ENCODE measurements at regions not wholly inside any gene's neighbourhood (a gene's known extent, or its start where the extent isn't known, plus 50 kb on each side); places are given as distances from the start of the nearest gene placed in this dataset.

DNA sequence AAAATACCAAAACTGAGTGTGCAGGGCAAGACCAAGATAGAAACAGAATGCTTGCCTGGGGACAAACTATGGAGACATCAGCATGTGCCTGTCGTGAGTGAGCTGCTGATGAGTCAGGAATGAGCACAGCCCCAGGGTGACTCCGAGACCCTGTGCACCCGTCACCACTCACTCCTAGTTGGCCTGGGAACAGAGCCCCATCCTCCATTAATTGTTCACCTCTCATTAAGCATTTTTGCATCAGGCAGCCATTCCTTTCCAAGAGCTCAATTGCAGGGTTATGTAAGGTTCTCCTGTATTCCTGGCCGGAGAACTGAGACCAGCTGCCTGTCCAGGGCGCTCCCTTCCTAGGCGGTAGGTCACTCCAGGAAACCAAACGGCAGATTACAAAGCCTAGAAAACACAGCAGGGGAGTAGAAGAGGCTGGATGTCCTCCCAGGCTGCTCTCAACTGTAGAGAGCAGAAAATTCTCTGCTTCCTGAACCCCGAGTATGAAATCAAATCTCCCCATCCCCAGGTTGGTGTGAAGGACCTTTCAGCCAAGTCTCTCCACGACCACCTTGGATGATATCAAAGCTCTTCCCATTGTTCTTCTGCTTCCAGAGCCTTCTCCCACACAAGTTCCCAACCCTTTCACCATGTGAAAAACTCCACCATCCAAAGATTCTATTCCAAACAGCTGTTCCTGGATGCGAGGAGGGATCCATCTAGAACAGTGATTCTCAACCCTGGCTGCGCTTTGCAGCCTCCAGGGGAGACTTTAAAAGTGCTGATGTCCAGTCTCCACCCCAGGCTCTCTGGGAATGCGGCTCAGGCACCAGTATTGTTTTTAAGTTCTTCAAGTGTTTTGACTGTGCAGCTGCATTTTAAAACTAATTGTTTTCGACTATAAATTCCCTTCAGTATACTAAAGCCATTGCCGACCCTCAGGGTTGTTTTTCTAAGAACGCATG, 532.6 kb upstream of the JARID2 start:
- DNase-seq: peak; percentile 79

GRCh38 chr6:14713966-14714631, 531.8 kb upstream of the JARID2 start:
- DNase-seq: no peak

DNA sequence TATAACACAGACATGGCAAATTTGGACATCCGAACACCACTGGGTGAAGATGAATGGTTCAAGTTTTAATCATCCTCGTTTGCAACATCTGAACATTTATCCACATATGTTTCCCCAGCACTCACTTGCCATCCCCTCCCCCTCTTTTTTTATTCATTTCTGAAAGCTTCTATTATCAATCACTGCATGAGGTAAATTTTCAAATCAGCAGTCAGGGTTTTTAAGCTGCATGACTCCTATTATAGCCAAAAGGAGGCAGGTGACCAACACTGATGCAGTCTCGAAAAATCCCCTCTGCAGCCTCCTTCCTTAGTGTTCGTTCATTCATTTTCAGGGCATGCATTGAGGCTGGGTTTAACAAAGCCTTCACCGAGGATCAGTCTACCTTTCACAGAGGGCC, 530.8 kb upstream of the JARID2 start:
- no peak for DNase-seq

GRCh38 chr6:14716499-14717146, 529.2 kb upstream of the JARID2 start:
- DNase-seq: no peak

DNA sequence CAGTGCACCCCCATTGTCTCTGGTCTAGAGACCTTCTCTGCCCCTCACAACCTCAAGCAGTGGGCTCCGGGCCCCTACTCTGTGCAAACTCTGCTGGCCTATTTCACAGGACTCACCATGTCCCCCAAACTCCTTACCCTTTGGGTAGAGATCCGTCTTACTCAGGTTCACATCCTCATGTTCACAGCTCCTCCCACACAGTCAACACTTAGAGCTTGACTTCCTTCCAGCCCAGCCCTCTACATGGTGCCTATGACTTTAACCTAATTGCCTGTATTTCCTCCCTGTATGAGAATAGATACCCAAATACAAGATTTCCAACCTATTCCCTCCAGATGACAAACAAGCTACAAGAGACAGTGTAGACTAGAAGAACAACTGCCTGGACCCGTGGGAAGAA, 528.6 kb upstream of the JARID2 start:
- DNase-seq: no peak

DNA sequence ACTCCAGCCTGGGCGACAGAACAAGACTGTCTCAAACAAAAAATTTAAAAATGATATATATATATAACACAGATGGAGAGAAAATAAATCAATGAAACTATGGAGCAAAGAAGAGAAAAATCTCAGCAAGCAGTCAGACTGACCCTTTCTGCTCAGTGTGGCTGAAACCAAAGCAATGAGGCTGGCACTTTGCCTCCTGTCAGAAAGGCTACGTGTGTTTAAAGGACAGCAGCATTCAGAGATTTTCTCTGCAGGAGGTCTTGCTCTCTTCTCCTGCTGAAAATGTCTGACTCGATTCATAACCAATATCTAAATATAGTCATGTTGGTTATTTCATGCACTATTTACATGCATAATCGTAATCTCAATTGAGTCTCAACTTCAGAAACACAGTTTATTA, 527.0 kb upstream of the JARID2 start:
- DNase-seq: no peak

DNA sequence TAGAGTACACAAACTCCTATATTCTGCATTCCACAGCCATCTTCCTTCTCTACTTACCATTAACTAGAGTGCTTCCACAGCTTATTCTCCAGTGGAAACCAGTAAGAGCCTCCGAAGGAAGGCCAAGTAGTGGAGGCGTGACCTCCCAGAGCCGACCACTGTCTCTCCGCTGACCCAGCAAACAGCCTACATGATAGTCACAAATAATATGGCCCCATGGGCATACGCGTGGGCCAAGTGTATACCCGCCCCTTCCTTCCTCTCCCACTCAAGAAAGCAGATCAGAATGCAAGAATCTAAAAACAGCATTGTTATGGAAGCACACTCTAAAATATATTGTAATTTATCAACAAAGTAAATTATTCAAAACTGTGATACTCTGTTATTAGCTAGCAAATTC, 526.6 kb upstream of the JARID2 start:
- DNase-seq: no peak

GRCh38 chr6:14720411-14721102, 525.3 kb upstream of the JARID2 start:
- DNase-seq: no peak

DNA sequence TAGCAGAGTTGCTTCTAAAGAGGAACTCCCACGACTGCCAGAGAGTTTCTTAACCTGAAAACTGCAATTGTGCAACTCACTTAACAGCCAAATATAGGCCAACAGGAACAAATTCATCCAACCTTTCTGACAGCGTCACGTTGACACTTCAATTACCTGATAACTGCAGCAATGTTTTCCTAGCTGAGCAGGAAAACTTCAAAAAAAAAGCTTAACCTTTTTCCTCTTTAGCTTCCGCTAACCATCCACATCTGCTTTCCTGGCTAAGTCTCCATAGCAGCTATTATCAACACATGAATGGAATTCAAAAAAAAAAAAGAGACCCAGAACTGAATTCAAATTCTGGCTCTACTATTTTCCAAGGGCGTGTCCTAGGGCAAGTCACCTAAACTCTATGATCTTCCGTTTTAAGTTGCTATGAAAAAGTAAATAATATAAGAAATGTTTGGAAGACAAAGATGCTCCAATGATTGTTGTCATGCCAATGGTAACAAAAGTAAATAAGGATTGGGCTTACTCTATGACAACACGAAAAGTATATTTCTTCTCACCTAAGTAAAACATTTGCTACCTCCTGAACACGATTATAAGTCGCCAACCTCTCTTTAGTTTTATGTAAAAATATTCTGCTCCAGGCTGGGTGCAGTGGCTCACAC, 524.6 kb upstream of the JARID2 start:
- no peak for DNase-seq

- DNase-seq: no peak
Observed at GRCh38 chr6:14722001-14722562, 523.8 kb upstream of the JARID2 start.

DNA sequence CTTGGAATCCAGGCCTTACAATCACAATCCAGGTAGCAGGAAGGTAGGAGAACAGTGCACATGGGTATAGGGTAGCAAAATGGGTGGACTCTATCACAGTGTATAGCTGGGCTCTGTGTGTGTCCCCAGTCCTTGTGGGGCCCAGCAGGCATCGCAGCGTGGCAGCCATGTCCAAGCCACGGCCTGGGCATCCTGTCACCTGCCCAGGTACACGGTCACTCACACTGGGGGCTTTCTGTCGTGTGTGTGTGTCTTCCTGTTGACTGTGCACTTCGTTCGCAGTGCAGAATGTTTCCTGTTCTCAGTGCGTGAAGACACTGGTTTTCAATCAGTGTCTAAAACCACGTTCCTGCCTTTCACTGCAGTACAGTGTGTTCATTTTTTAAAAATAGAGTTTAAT, 523.2 kb upstream of the JARID2 start:
- no peak for DNase-seq

GRCh38 chr6:14723535-14724086, 522.3 kb upstream of the JARID2 start:
- no peak for DNase-seq

DNA sequence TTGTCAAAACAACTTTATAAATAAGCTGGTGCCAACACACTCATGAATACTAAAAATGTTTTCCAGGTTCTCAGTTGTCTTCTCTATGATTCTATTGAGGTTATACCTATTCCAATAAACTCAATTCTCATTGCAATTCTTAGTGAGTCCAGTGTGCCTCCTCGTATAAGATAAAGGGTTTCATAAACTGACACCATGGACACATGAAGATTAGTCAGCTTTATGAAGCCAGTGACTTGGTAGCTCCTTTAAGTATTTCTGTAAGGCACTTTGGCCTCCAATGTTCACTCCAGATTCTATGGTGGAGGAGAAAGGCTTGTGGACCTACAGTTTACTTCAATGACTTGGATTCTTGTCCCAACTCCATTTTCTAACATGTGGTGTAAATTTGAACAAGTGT, 521.3 kb upstream of the JARID2 start:
- DNase-seq: no peak

- DNase-seq: peak; percentile 59
Observed at GRCh38 chr6:14726816-14727493, 518.9 kb upstream of the JARID2 start.

DNA sequence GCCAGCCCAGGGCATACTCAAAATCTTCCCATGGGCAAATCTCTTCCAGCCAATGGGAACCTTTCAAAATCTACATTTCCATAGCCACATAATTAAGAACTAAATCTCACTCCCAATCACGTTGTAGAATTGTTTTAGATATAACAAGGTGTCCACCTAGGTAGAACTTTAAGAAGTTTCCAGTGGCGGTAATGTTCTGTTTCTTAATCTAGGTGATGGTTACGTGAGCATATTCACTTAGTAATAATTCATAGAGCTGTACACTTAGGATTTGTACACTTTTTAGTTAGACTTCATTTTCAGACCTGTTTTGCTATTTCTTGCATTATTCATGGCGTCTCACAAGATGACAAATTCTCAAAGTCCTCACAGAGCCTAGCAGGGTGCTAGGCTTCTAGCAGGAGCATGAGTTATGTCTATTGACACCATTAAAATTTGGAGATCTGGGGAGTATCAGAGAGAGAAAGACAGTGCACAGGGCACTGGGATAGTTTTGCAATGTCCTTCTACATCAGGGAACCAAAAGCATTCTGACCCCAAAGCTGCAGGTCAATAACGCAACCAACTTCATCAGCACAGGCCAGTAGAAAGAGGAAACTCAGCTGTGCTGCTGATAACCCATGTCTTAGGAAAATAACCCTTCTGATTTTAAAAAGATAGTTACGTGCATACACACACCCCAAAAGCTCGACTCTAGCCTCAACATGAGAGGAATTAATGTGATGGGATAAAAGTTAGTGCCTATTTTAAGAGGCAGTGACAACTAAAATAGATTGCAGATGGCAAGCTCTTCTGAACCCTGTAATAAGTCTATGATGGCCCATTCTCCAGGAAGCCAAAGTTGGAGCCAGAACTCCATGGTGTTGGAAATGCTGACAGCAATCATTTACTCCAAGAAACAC, 518.1 kb upstream of the JARID2 start:
- no peak for DNase-seq

DNA sequence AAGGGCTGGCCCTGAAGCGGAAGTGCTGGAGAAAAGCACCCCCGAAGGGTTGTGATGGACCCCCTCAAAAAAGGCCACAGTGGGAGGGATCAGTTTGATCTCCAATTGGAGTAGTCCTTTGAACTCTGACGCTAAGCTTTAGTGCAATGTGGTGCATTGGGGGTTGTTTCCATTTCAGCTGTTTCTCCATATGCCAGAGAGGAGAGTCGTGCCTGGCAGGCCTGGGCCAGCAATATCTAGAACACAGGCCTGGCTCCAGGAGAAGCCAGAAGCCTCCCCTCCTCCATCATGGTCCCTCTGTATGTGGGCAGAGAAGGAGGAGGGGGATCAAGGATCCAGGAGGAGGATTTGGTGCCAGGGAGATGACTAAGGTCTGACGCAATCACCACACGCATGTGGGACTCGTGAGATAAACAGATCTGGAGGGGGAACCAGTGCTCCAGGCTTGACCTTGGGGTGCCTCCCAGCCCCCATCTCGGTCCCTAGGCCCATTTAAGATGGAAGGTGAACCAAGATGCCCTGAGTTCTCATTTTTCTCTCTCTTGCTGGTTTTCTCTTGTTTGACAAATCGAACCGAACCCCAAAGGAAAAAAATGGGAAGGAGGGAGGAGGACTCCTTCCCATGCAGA, 517.4 kb upstream of the JARID2 start:
- peak; percentile 78 for DNase-seq

DNA sequence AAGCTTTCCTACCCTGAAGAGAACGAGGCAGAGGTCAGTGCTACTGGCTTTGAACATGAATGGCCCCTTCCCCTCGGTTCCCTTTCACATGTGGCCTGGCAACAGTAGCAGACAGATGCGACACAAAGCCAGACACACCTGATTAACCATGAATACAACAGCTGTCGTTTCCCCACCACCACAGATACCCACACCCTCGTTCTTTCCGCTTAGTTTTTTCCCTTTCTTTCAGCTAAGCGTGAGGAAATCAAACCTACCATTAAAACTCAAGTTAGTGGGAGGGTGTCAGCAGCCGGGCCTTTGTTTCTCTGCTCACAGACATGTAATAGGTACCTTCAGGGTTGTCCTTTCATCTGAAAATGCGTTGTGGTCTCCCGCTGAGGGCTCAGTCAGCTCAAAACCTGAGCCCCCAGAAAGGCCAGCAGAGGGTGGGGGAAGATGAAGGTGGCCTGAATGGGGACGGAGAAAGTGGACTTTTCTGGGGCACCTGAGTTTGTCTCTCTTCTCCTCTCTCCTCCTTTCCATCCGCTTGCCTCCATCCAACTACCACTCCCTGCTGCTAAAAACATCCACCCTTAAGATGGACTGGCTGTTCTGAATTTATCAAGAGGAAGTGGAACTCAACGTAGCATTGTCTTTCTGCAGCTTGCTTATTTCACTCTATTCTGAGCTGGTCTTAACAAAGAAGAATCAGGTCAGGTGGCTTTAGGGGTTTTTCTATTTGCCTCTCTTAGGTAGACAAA, 516.6 kb upstream of the JARID2 start:
- no peak for DNase-seq

DNA sequence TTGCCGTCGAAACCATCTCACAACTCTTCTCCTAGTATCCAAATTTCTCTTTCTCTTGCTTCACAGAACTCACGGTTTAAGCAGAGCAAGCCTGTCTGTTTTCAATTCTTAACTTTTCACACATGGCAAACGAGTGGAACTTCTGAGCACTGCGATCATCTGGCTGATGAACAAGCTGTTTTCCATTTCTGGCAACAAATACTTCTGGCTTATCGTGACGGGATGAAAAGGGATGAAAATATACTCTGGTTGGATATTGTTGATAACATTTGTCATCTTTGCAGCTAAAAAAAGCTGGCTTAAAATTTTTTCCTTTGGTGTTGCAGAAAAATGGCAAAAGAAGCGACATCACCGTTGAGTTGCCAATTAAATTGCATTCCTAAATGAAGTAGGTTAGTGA, 515.2 kb upstream of the JARID2 start:
- DNase-seq: peak; percentile 50

- DNase-seq: no peak
Observed at GRCh38 chr6:14731611-14732010, 514.3 kb upstream of the JARID2 start.

Measured in fibroblast of skin of right quadriceps (primary cell).